Transverse colon (tissue), 4 donors: ENCODE measurements at regions not wholly inside any gene's neighbourhood (a gene's known extent, or its start where the extent isn't known, plus 50 kb on each side); places are given as distances from the start of the nearest gene placed in this dataset.

Experiments used
- DNase-seq: peaks from one replicate; pipeline ENCODE4 v3.0.0-alpha.2; 2019
- H3K27ac ChIP-seq, 4 donors: fragments of 200-600 bp; sonication (generic); 2 replicates each; pipeline ENCODE4 v1.5.1; 2016 to 2018; ENCODE audit warnings: inconsistent platforms in 4 of 4
- H3K27me3 ChIP-seq: fragments of 200-600 bp; sonication (generic); 2 replicates; pipeline ENCODE4 v1.5.1; 2017; ENCODE audit warnings: inconsistent platforms
- H3K36me3 ChIP-seq, 4 donors: fragments of 200-600 bp; sonication (generic); 2 replicates each; pipeline ENCODE4 v1.5.1; 2017 to 2019; ENCODE audit warnings: inconsistent platforms in 4 of 4
- H3K4me1 ChIP-seq, 4 donors: fragments of 200-600 bp; sonication (generic); 2 replicates each; pipeline ENCODE4 v1.5.1; 2017 to 2020; ENCODE audit warnings: inconsistent platforms in 4 of 4
- H3K4me3 ChIP-seq, 4 donors: fragments of 200-600 bp; sonication (generic); 1 replicate in 1 of 4; 2 replicates in 3 of 4; pipeline versions ENCODE4 v1.5.1 to v1.6.1; 2017 to 2019; ENCODE audit warnings: inconsistent platforms in 4 of 4
- H3K9me3 ChIP-seq, 2 donors: fragments of 200-600 bp; sonication (generic); 2 replicates each; pipeline ENCODE4 v1.5.1; 2017 to 2019; ENCODE audit warnings: inconsistent platforms in 2 of 2
- EP300 ChIP-seq: sonication (generic); formaldehyde crosslinking; IDR thresholded peaks from one replicate; pipeline ENCODE4 v1.6.1; 2017; ENCODE audit warnings: antibody characterized with exemption, low read depth
- POLR2A ChIP-seq: fragments of 450-650 bp; IDR thresholded peaks from one replicate; pipeline ENCODE4 v1.6.1; 2016; ENCODE audit warnings: antibody characterized with exemption, mild to moderate bottlenecking, moderate library complexity
- POLR2AphosphoS5 ChIP-seq, 3 donors: sonication (generic); formaldehyde crosslinking; IDR thresholded peaks; one replicate each; pipeline ENCODE4 v1.6.1; 2016; ENCODE audit warnings: antibody characterized with exemption in 3 of 3
- WGBS, 2 donors: methylation state at CpG; one replicate each; pipeline ENCODE4 v1.1.5; 2018; ENCODE audit warnings: low coverage in 1 of 2; 5-methylcytosine and 5-hydroxymethylcytosine counted together
- in situ Hi-C, 4 donors: fragments of 200-750 bp; cut with MboI; loops; one replicate each; pipeline versions ENCODE4 v1.15.0 to v1.15.1; 2017; ENCODE audit warnings: low sequenced_read_pairs in 3 of 4, low pct_ligation_motif_present in 1 of 4, low pct_unique_long_range_greater_than_20kb in 1 of 4
- intact Hi-C: fragments of 100-400 bp; cut with DNase I; formaldehyde crosslinking; loops from one replicate; pipeline ENCODE4 v1.15.1; 2023; ENCODE audit warnings: low total_unique reads
- TF ChIP-seq, protein P1 (sequence below), 5 experiments: fragments of 200-600 bp in 3 of 5; fragments of 450-650 bp in 2 of 5; sonication (generic) in 3 of 5; IDR thresholded peaks; 1 replicate in 2 of 5; 2 replicates in 3 of 5; pipeline ENCODE4 v1.5.1; 2016 to 2017; ENCODE audit warnings: antibody characterized with exemption in 5 of 5, inconsistent platforms in 3 of 5, mild to moderate bottlenecking in 2 of 5, moderate library complexity in 1 of 5

DNA sequence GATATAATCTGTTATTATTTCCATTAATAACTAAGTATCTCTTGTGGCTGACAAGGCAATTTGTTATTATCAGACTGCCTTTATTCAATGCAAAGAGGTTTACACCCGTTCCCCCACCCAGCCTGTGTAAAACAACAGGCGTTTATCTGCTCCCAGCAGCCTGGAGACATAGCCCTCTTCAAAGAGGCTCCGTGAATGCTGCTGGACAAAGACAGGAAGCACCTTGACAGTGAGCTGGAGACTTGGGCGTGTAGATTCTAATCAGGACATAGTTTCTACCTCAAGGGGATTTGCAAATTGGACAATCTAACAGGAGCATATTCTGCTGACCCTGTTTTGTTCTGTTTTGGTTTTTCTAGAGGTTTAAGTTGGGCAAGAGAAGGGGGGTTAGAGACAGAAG lies 733.0 kb upstream of the KIRREL3 start:
- Histone ChIP-seq H3K27ac (no peak overlapping the region), H3K4me3 (no peak overlapping the region), H3K9me3 (no peaks in the 10 kb centered on the region), H3K36me3 (no peaks in the 10 kb centered on the region), H3K27me3 (no peaks in the 10 kb centered on the region), H3K4me1 (no peaks in the 10 kb centered on the region)
- no peak for DNase-seq
- in situ Hi-C loops (no loop called here), intact Hi-C loops (no loop called here)
- TF ChIP-seq POLR2AphosphoS5 (IDR thresholded peaks at IDR 0.05) = no peak
- TF ChIP-seq, protein P1, sequence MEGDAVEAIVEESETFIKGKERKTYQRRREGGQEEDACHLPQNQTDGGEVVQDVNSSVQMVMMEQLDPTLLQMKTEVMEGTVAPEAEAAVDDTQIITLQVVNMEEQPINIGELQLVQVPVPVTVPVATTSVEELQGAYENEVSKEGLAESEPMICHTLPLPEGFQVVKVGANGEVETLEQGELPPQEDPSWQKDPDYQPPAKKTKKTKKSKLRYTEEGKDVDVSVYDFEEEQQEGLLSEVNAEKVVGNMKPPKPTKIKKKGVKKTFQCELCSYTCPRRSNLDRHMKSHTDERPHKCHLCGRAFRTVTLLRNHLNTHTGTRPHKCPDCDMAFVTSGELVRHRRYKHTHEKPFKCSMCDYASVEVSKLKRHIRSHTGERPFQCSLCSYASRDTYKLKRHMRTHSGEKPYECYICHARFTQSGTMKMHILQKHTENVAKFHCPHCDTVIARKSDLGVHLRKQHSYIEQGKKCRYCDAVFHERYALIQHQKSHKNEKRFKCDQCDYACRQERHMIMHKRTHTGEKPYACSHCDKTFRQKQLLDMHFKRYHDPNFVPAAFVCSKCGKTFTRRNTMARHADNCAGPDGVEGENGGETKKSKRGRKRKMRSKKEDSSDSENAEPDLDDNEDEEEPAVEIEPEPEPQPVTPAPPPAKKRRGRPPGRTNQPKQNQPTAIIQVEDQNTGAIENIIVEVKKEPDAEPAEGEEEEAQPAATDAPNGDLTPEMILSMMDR (IDR thresholded peaks at IDR 0.05) = no peak
- no peak for TF ChIP-seq EP300
- no peak for TF ChIP-seq POLR2A
- whole genome bisulfite sequencing, 2 donors = 30 to 31% methylated on average over 3 to 4 of the region's 4 CpGs

DNA sequence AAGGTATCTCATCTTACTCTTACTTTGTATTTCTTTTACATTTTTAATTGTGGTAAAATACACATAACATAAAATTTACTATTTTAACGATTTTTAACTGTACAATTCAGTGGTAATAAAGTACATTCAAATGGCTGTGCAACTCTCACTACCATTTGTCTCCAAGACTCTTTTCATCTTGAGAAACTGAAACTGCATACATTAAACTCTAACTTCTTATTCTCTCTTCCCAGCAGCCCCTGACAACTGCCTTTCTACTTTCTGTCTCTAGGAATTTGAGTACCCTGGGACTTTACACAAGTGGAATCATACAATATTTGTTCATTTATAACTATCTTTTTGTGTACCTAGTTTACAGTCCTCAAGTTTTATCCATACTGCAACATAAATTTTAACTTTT lies 725.8 kb upstream of the KIRREL3 start:
- no peaks in the 10 kb centered on the region for H3K36me3 ChIP-seq
- intact Hi-C loops (no loop called here), in situ Hi-C loops (no loop called here)
- no peak overlapping the region for H3K4me3 ChIP-seq
- WGBS, 2 donors = 37 to 59% methylated on average over 1 of the region's 1 CpG
- no peaks in the 10 kb centered on the region for H3K27me3 ChIP-seq
- TF ChIP-seq POLR2AphosphoS5 (IDR thresholded peaks at IDR 0.05) = no peak
- no peak for TF ChIP-seq EP300
- no peak for TF ChIP-seq POLR2A
- TF ChIP-seq, protein P1 (IDR thresholded peaks at IDR 0.05) = no peak
- DNase-seq = no peak
- no peaks in the 10 kb centered on the region for H3K4me1 ChIP-seq
- H3K27ac ChIP-seq = no peak overlapping the region
- no peaks in the 10 kb centered on the region for H3K9me3 ChIP-seq

DNA sequence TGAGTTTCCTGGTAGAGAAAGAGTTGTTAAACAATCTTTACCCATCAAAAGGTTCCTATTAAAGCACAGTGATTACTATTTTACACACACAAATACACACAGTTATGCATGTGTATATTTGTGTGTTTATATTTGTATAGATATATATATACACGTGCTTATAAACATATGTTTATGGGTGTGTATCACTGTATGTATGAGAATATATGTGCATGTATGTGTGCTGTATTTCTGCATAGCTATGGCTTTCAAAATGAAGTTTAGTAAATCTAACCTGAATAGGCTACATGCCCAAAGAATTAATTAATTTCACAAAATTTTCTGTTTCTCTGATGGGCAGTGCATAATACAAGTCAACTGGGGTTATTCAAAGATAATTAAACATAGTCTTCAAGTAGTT lies 723.1 kb upstream of the KIRREL3 start:
- Histone ChIP-seq H3K9me3 (no peaks in the 10 kb centered on the region), H3K4me3 (no peak overlapping the region), H3K27ac (no peak overlapping the region), H3K4me1 (no peaks in the 10 kb centered on the region), H3K27me3 (no peaks in the 10 kb centered on the region), H3K36me3 (no peaks in the 10 kb centered on the region)
- WGBS, 2 donors = 55 to 60% methylated on average over 1 of the region's 1 CpG
- DNase-seq = no peak
- intact Hi-C loops (no loop called here), in situ Hi-C loops (no loop called here)
- TF ChIP-seq EP300 = no peak
- TF ChIP-seq POLR2AphosphoS5 (IDR thresholded peaks at IDR 0.05) = no peak
- TF ChIP-seq, protein P1 (IDR thresholded peaks at IDR 0.05) = no peak
- TF ChIP-seq POLR2A = no peak

DNA sequence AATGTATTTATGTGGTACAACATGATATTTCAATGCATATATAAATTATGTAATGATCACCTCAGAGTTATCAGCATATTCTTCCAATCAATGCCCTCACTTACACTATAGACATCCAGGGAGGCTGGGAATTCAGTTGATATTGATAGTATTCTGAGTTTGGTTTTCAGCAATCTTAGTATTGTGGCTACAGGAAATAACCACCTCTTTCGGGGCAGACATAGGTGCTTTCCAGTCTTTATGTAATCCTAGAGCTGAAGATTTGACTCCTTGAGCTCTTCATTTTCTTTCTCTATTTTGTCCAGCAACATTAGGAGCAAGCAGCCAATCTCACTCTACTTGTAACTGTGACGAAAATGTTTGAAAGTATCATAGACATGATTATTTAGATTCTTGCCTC lies 712.7 kb upstream of the KIRREL3 start:
- WGBS, 2 donors = 75 to 88% methylated on average over 2 of the region's 2 CpGs
- intact Hi-C loops (no loop called here), in situ Hi-C loops (no loop called here)
- no peaks in the 10 kb centered on the region for H3K27me3 ChIP-seq
- H3K4me3 ChIP-seq = no peak overlapping the region
- no peaks in the 10 kb centered on the region for H3K4me1 ChIP-seq
- TF ChIP-seq, protein P1 (IDR thresholded peaks at IDR 0.05) = no peak
- TF ChIP-seq EP300 (no peak), POLR2AphosphoS5 (IDR thresholded peaks at IDR 0.05) (no peak), POLR2A (no peak)
- no peaks in the 10 kb centered on the region for H3K9me3 ChIP-seq
- no peak for DNase-seq
- H3K27ac ChIP-seq = no peak overlapping the region
- H3K36me3 ChIP-seq = no peaks in the 10 kb centered on the region
